ENCODE measurements at regions not wholly inside any gene's neighbourhood (a gene's known extent, or its start where the extent isn't known, plus 50 kb on each side); places are given as distances from the start of the nearest gene placed in this dataset.
"Not testable (repeated sequence)": the region's sequence is repeated elsewhere in the genome, so short reads cannot be mapped to it uniquely, and the experiment has no call there.

GRCh38 chr6:167476844-167477595, 152.1 kb downstream of the TTLL2 start:
- intact Hi-C loops (cut with micrococcal nuclease), result no loop called here
- DNase-seq, result no peak
- no peak for TF ChIP-seq CTCF (IDR thresholded peaks at IDR 0.05; ENCODE audit: borderline replicate concordance)

DNA sequence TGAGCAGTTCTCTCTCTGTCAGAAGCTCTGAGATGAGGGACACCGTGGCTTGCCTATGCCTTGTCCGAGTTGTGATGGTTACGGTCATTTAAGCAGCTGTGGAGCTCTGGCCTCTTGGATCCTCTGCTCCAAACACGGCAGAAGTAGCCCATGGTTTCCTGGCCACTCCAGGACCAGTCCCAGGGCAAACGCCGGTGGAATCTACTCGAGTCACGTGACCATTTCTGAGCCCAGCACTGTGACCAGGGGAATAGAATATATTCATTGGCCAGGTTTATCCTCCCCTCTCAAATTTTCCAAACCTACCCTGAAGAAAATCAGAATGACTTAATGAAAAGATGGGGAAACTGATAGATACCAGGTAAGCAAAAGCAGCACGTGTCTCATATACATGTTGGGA, 152.8 kb downstream of the TTLL2 start:
- Histone ChIP-seq H3K9me3 (replicated peaks) (no peaks in the 10 kb centered on the region), H3K4me1 (peaks cover 19% of the 10 kb centered on the region), H3K27me3 (ENCODE audit: low read depth) (peaks cover 23% of the 10 kb centered on the region), H3K36me3 (no peaks in the 10 kb centered on the region), H3K4me3 (no peak overlapping the region), H3K27ac (replicated peaks) (no peak overlapping the region)
- intact Hi-C loops (cut with micrococcal nuclease), result no loop called here
- TF ChIP-seq CTCF (IDR thresholded peaks at IDR 0.05; ENCODE audit: borderline replicate concordance), result no peak
- DNase-seq, result no peak

More at GRCh38 chr6:167476844-167477595, 152.1 kb downstream of the TTLL2 start:
- Histone ChIP-seq H3K27ac (replicated peaks) (no peak overlapping the region), H3K4me3 (no peak overlapping the region), H3K4me1 (peaks cover 19% of the 10 kb centered on the region), H3K27me3 (ENCODE audit: low read depth) (peaks cover 23% of the 10 kb centered on the region), H3K9me3 (replicated peaks) (no peaks in the 10 kb centered on the region), H3K36me3 (no peaks in the 10 kb centered on the region)

DNA sequence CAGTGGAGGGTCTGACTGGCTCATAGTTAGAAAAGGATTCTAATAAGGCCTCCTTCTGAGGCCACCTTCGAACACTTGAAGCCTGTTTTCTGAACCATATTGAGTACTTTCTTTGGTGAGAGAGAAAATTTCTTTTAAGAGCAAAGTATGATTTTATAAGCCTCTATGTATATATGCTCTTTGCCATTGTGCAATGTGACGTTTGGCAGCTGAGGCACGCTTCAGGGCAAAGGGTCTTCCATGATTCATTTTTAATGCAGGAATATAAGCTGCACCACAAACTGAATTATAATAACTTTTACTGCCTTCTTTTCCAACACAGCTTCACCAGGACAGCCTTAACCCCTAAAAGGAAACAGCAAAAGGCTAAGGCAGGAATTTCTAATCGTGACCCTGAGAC, 154.4 kb downstream of the TTLL2 start:
- H3K4me1 ChIP-seq, result peaks cover 19% of the 10 kb centered on the region
- no peak overlapping the region for H3K4me3 ChIP-seq
- no peaks in the 10 kb centered on the region for H3K9me3 ChIP-seq (replicated peaks)
- no peaks in the 10 kb centered on the region for H3K36me3 ChIP-seq
- no peak for TF ChIP-seq CTCF (IDR thresholded peaks at IDR 0.05; ENCODE audit: borderline replicate concordance)
- peak overlapping the region; percentile 87 for H3K27ac ChIP-seq (replicated peaks)
- peaks cover 23% of the 10 kb centered on the region for H3K27me3 ChIP-seq (ENCODE audit: low read depth)
- intact Hi-C loops (cut with micrococcal nuclease), result no loop called here
- DNase-seq, result no peak

- H3K27me3 ChIP-seq (ENCODE audit: low read depth), result peaks cover 23% of the 10 kb centered on the region
- no peaks in the 10 kb centered on the region for H3K36me3 ChIP-seq
- peak overlapping the region; percentile 16 for H3K4me3 ChIP-seq
- DNase-seq, result no peak
- H3K9me3 ChIP-seq (replicated peaks), result no peaks in the 10 kb centered on the region
- H3K27ac ChIP-seq (replicated peaks), result peak overlapping the region; percentile 87
- H3K4me1 ChIP-seq, result peaks cover 19% of the 10 kb centered on the region
- intact Hi-C loops (cut with micrococcal nuclease), result no loop called here
- TF ChIP-seq CTCF (IDR thresholded peaks at IDR 0.05; ENCODE audit: borderline replicate concordance), result no peak
Observed at GRCh38 chr6:167479901-167480648, 155.2 kb downstream of the TTLL2 start.

DNA sequence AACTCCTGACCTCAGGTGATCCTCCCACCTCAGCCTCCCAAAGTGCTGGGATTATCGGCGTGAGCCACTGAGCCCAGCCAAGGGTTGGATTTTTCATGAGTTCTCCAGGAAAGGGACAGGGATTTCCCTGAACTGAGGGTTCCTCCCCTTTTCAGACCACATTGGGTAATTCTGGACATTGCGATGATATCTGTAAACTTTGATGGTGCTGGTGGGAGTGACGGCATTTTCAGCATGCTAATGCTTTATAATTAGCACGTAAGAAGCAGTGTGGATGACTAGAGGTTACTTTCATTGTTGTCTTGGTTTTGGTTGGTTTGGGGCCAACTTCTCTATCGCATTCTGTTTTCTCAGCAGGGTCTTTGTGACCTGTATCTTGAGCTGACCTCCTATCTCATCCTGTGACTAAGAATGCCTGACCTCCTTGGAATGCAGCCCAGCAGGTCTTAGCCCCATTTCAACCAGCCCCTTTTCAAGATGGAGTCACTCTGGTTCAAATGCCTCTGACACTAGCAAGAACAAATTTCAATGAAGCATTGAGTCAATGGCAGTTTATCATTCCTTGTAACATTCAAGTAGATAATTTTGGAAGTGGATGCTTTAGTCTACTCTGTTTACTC, 156.5 kb downstream of the TTLL2 start:
- intact Hi-C loops (cut with micrococcal nuclease), result no loop called here
- H3K36me3 ChIP-seq, result no peaks in the 10 kb centered on the region
- peak overlapping the region; percentile 87 for H3K27ac ChIP-seq (replicated peaks)
- DNase-seq, result no peak
- no peak overlapping the region for H3K4me3 ChIP-seq
- H3K27me3 ChIP-seq (ENCODE audit: low read depth), result peaks cover 23% of the 10 kb centered on the region
- H3K9me3 ChIP-seq (replicated peaks), result no peaks in the 10 kb centered on the region
- peaks cover 19% of the 10 kb centered on the region for H3K4me1 ChIP-seq
- no peak for TF ChIP-seq CTCF (IDR thresholded peaks at IDR 0.05; ENCODE audit: borderline replicate concordance)

- H3K36me3 ChIP-seq; H3K4me3 ChIP-seq; DNase-seq; H3K27ac ChIP-seq (replicated peaks); intact Hi-C loops (cut with micrococcal nuclease); H3K9me3 ChIP-seq (replicated peaks): not testable (repeated sequence)
- Histone ChIP-seq H3K27me3 (ENCODE audit: low read depth) (peaks cover 13% of the 10 kb centered on the region), H3K4me1 (peaks cover 19% of the 10 kb centered on the region)
Observed at GRCh38 chr6:167482801-167483200, 157.9 kb downstream of the TTLL2 start.

All from left ventricle myocardium inferior (tissue), 1 donor.